K562 (cell line): ENCODE measurements at regions not wholly inside any gene's neighbourhood (a gene's known extent, or its start where the extent isn't known, plus 50 kb on each side); places are given as distances from the start of the nearest gene placed in this dataset.

ENCODE experiments used
- EZH2 ChIP-seq: IDR thresholded peaks from 2 replicates; pipeline ENCODE4 v1.6.1; 2012; ENCODE audit warnings: low read depth, mild to moderate bottlenecking, inconsistent platforms, low read length, borderline replicate concordance
- HDAC2 ChIP-seq: fragments of 450-650 bp; IDR thresholded peaks from 2 replicates; pipeline ENCODE4 v1.6.1; 2016; ENCODE audit warnings: mild to moderate bottlenecking
- HDAC8 ChIP-seq: fragments of 450-650 bp; IDR thresholded peaks from 2 replicates; pipeline ENCODE4 v1.6.1; 2016; ENCODE audit warnings: mild to moderate bottlenecking, missing genetic modification characterization, moderate library complexity, missing compliant biosample characterization
- JUND ChIP-seq, 2 experiments: IDR thresholded peaks; 2 replicates in 1 of 2; 3 replicates in 1 of 2; pipeline ENCODE4 v1.6.1; 2011; ENCODE audit warnings: borderline replicate concordance in 2 of 2, low read depth in 2 of 2, low read length in 2 of 2, improper control_type of control experiment in 1 of 2, missing biosample characterization in 1 of 2, missing genetic modification characterization in 1 of 2, missing genetic modification reagents in 1 of 2
- LCOR ChIP-seq: sonication (generic); formaldehyde crosslinking; IDR thresholded peaks from 2 replicates; pipeline ENCODE4 v1.8.0; 2022; ENCODE audit warnings: mild to moderate bottlenecking, missing genetic modification reagents
- MAX ChIP-seq: sonication (generic); formaldehyde crosslinking; IDR thresholded peaks from 2 replicates; pipeline ENCODE4 v1.9.0; 2022; ENCODE audit warnings: mild to moderate bottlenecking, missing genetic modification reagents
- POLR2A ChIP-seq: fragments of 450-650 bp; conservative IDR thresholded peaks from 2 replicates; pipeline ENCODE4 v1.6.1; 2016
- RAD21 ChIP-seq, 2 experiments: fragments of 250-450 bp in 1 of 2; fragments of 450-650 bp in 1 of 2; sonication (Bioruptor Pico) in 1 of 2; formaldehyde crosslinking in 1 of 2; IDR thresholded peaks in 1 of 2; conservative IDR thresholded peaks in 1 of 2; 2 replicates each; pipeline versions ENCODE4 v1.4.0 to v1.8.0; 2020 to 2022; ENCODE audit warnings: mild to moderate bottlenecking in 2 of 2, moderate library complexity in 1 of 2
- RCOR1 ChIP-seq, 2 experiments: IDR thresholded peaks; 2 replicates each; pipeline ENCODE4 v1.6.1; 2012; ENCODE audit warnings: low read depth in 2 of 2, low read length in 2 of 2, borderline replicate concordance in 1 of 2, improper control_type of control experiment in 1 of 2
- ZNF778 ChIP-seq: fragments of 450-650 bp; formaldehyde crosslinking; IDR thresholded peaks from 2 replicates; pipeline ENCODE4 v1.4.0; 2020; ENCODE audit warnings: mild to moderate bottlenecking, moderate library complexity
- TF ChIP-seq, protein P1 (sequence below), 3 experiments: IDR thresholded peaks in 2 of 3; conservative IDR thresholded peaks in 1 of 3; 2 replicates each; pipeline ENCODE4 v1.5.1; 2011 to 2012; ENCODE audit warnings: low read length in 3 of 3, mild to moderate bottlenecking in 3 of 3, control low read depth in 2 of 3, improper control_type of control experiment in 1 of 3, inconsistent platforms in 1 of 3, low read depth in 1 of 3, mixed read lengths in 1 of 3, moderate library complexity in 1 of 3; ENCODE audit not compliant: insufficient read depth in 2 of 3
- TF ChIP-seq, protein P2 (sequence below): sonication (generic); formaldehyde crosslinking; IDR thresholded peaks from 2 replicates; pipeline ENCODE4 v1.5.0; 2020; ENCODE audit warnings: missing genetic modification reagents

DNA sequence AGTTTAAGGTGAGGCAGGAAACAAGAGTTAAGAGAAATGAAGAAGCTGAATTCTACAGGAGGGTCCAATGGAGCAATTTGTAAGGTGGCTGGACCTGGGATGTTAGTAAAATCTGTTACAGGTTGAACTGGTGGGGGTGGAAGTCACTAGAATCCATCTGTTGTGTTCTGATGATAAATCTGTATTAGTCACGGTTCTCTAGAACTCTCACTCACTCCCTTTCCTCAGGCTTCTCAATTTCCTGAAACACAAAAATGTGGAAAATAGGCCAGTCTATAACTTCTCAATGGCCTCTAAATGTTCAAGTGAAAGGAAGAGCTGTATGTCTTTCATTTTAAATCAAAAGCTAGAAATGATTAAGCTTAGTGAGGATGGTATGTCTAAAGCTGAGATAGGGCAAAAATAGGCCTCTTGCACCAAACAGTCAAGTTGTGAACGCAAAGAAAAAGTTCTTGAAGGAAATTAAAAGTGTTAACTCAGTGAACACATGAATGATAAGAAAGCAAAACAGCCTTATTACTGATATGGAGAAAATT is 180.2 kb upstream of the CBLB start:
- TF ChIP-seq, protein P1, sequence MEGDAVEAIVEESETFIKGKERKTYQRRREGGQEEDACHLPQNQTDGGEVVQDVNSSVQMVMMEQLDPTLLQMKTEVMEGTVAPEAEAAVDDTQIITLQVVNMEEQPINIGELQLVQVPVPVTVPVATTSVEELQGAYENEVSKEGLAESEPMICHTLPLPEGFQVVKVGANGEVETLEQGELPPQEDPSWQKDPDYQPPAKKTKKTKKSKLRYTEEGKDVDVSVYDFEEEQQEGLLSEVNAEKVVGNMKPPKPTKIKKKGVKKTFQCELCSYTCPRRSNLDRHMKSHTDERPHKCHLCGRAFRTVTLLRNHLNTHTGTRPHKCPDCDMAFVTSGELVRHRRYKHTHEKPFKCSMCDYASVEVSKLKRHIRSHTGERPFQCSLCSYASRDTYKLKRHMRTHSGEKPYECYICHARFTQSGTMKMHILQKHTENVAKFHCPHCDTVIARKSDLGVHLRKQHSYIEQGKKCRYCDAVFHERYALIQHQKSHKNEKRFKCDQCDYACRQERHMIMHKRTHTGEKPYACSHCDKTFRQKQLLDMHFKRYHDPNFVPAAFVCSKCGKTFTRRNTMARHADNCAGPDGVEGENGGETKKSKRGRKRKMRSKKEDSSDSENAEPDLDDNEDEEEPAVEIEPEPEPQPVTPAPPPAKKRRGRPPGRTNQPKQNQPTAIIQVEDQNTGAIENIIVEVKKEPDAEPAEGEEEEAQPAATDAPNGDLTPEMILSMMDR (IDR thresholded peaks at IDR 0.05 in 2 of 3, conservative IDR thresholded peaks at IDR 0.05 in 1 of 3; ENCODE audit: insufficient read depth in 2 of 3, low read depth in 1 of 3, low read length in 3 of 3) = no peak
- TF ChIP-seq ZNF778 (CRISPR knock-in tag) (no peak), LCOR (no peak), MAX (CRISPR knock-in tag) (no peak), POLR2A (no peak), JUND (IDR thresholded peaks at IDR 0.05; ENCODE audit: borderline replicate concordance, low read depth, low read length) (no peak), JUND (tag; IDR thresholded peaks at IDR 0.05; ENCODE audit: borderline replicate concordance, low read depth, low read length) (no peak), HDAC2 (no peak), EZH2 (no peak), RAD21 (CRISPR knock-in tag; conservative IDR thresholded peaks at IDR 0.05 in 1 of 2, IDR thresholded peaks at IDR 0.05 in 1 of 2) (no peak), RCOR1 (IDR thresholded peaks at IDR 0.05; ENCODE audit: borderline replicate concordance in 1 of 2, low read depth in 2 of 2, low read length in 2 of 2) (no peak), HDAC8 (tag) (no peak)
- TF ChIP-seq, protein P2, sequence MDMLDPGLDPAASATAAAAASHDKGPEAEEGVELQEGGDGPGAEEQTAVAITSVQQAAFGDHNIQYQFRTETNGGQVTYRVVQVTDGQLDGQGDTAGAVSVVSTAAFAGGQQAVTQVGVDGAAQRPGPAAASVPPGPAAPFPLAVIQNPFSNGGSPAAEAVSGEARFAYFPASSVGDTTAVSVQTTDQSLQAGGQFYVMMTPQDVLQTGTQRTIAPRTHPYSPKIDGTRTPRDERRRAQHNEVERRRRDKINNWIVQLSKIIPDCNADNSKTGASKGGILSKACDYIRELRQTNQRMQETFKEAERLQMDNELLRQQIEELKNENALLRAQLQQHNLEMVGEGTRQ (CRISPR knock-in tag) = no peak
